ENCODE measurements at regions not wholly inside any gene's neighbourhood (a gene's known extent, or its start where the extent isn't known, plus 50 kb on each side); places are given as distances from the start of the nearest gene placed in this dataset.

GRCh38 chr7:4513450-4513849 lies 168.6 kb upstream of the FOXK1 start:
- CTCF ChIA-PET = no interaction called here
- H3K27me3 ChIP-seq (replicated peaks in 2 of 5; ENCODE audit: control insufficient read depth in 4 of 5, insufficient read depth in 5 of 5, low read length in 4 of 5) = no peaks in the 10 kb centered on the region
- DNase-seq = no peak
- WGBS (ENCODE audit: insufficient coverage) = 89% methylated on average over 1 of the region's 1 CpG
- no peaks in the 10 kb centered on the region for H3K4me1 ChIP-seq (ENCODE audit: control extremely low read depth in 1 of 4, control insufficient read depth in 4 of 4, insufficient read depth in 4 of 4, low read length in 3 of 4)
- no peak overlapping the region for H3K4me3 ChIP-seq (ENCODE audit: control insufficient read depth in 1 of 7, extremely low read depth in 1 of 7, insufficient read depth in 4 of 7, low read depth in 2 of 7, low read length in 6 of 7)
- peaks cover 0 to 6% (median 2%) of the 10 kb centered on the region in 5 experiments for H3K9me3 ChIP-seq (ENCODE audit: control extremely low read depth in 1 of 5, control insufficient read depth in 4 of 5, insufficient read depth in 2 of 5, low read depth in 1 of 5, low read length in 4 of 5)
- POLR2A ChIA-PET = no interaction called here
- no peaks in the 10 kb centered on the region for H3K36me3 ChIP-seq (ENCODE audit: control insufficient read depth in 4 of 4, insufficient read depth in 4 of 4, low read length in 3 of 4)
- H3K27ac ChIP-seq (ENCODE audit: insufficient read depth in 1 of 2, low read depth in 1 of 2, low read length in 2 of 2, poor library complexity in 1 of 2, severe bottlenecking in 2 of 2) = no peak overlapping the region

GRCh38 chr7:4519819-4520520 lies 162.1 kb upstream of the FOXK1 start:
- no peak for DNase-seq
- 77% methylated on average over 3 of the region's 7 CpGs for WGBS (ENCODE audit: insufficient coverage)
- Histone ChIP-seq H3K9me3 (ENCODE audit: control extremely low read depth in 1 of 5, control insufficient read depth in 4 of 5, insufficient read depth in 2 of 5, low read depth in 1 of 5, low read length in 4 of 5) (peaks cover 0 to 5% (median 0%) of the 10 kb centered on the region in 5 experiments), H3K36me3 (ENCODE audit: control insufficient read depth in 4 of 4, insufficient read depth in 4 of 4, low read length in 3 of 4) (no peaks in the 10 kb centered on the region), H3K27ac (ENCODE audit: insufficient read depth in 1 of 2, low read depth in 1 of 2, low read length in 2 of 2, poor library complexity in 1 of 2, severe bottlenecking in 2 of 2) (no peak overlapping the region), H3K4me3 (ENCODE audit: control insufficient read depth in 1 of 7, extremely low read depth in 1 of 7, insufficient read depth in 4 of 7, low read depth in 2 of 7, low read length in 6 of 7) (no peak overlapping the region), H3K27me3 (replicated peaks in 2 of 5; ENCODE audit: control insufficient read depth in 4 of 5, insufficient read depth in 5 of 5, low read length in 4 of 5) (no peaks in the 10 kb centered on the region), H3K4me1 (ENCODE audit: control extremely low read depth in 1 of 4, control insufficient read depth in 4 of 4, insufficient read depth in 4 of 4, low read length in 3 of 4) (no peaks in the 10 kb centered on the region)
- POLR2A ChIA-PET = interaction anchor here (0.6 kb wide), 1 partner anchor 43 kb away, joined by 4 read pairs; no protein-coding TSS in a partner anchor
- CTCF ChIA-PET = no interaction called here

GRCh38 chr7:4523219-4523618 lies 158.9 kb upstream of the FOXK1 start:
- POLR2A ChIA-PET = no interaction called here
- Histone ChIP-seq H3K27ac (ENCODE audit: insufficient read depth in 1 of 2, low read depth in 1 of 2, low read length in 2 of 2, poor library complexity in 1 of 2, severe bottlenecking in 2 of 2) (no peak overlapping the region), H3K36me3 (ENCODE audit: control insufficient read depth in 4 of 4, insufficient read depth in 4 of 4, low read length in 3 of 4) (no peaks in the 10 kb centered on the region), H3K9me3 (ENCODE audit: control extremely low read depth in 1 of 5, control insufficient read depth in 4 of 5, insufficient read depth in 2 of 5, low read depth in 1 of 5, low read length in 4 of 5) (peaks cover 0 to 4% (median 0%) of the 10 kb centered on the region in 5 experiments), H3K4me3 (ENCODE audit: control insufficient read depth in 1 of 7, extremely low read depth in 1 of 7, insufficient read depth in 4 of 7, low read depth in 2 of 7, low read length in 6 of 7) (no peak overlapping the region), H3K27me3 (replicated peaks in 2 of 5; ENCODE audit: control insufficient read depth in 4 of 5, insufficient read depth in 5 of 5, low read length in 4 of 5) (no peaks in the 10 kb centered on the region), H3K4me1 (ENCODE audit: control extremely low read depth in 1 of 4, control insufficient read depth in 4 of 4, insufficient read depth in 4 of 4, low read length in 3 of 4) (no peaks in the 10 kb centered on the region)
- CTCF ChIA-PET = no interaction called here
- no peak for DNase-seq

- 54% methylated on average over 3 of the region's 6 CpGs for WGBS (ENCODE audit: insufficient coverage)
- Histone ChIP-seq H3K36me3 (ENCODE audit: control insufficient read depth in 4 of 4, insufficient read depth in 4 of 4, low read length in 3 of 4) (no peaks in the 10 kb centered on the region), H3K27me3 (replicated peaks in 2 of 5; ENCODE audit: control insufficient read depth in 4 of 5, insufficient read depth in 5 of 5, low read length in 4 of 5) (no peaks in the 10 kb centered on the region), H3K4me3 (ENCODE audit: control insufficient read depth in 1 of 7, extremely low read depth in 1 of 7, insufficient read depth in 4 of 7, low read depth in 2 of 7, low read length in 6 of 7) (no peak overlapping the region), H3K4me1 (ENCODE audit: control extremely low read depth in 1 of 4, control insufficient read depth in 4 of 4, insufficient read depth in 4 of 4, low read length in 3 of 4) (no peaks in the 10 kb centered on the region), H3K9me3 (ENCODE audit: control extremely low read depth in 1 of 5, control insufficient read depth in 4 of 5, insufficient read depth in 2 of 5, low read depth in 1 of 5, low read length in 4 of 5) (peaks cover 0 to 4% (median 0%) of the 10 kb centered on the region in 5 experiments), H3K27ac (ENCODE audit: insufficient read depth in 1 of 2, low read depth in 1 of 2, low read length in 2 of 2, poor library complexity in 1 of 2, severe bottlenecking in 2 of 2) (no peak overlapping the region)
- CTCF ChIA-PET = no interaction called here
- POLR2A ChIA-PET = no interaction called here
- DNase-seq = no peak
Observed at GRCh38 chr7:4523873-4524272, 158.2 kb upstream of the FOXK1 start.

GRCh38 chr7:4525884-4526283 lies 156.2 kb upstream of the FOXK1 start:
- 75% methylated on average over 2 of the region's 3 CpGs for WGBS (ENCODE audit: insufficient coverage)
- DNase-seq = no peak
- Histone ChIP-seq H3K9me3 (ENCODE audit: control extremely low read depth in 1 of 5, control insufficient read depth in 4 of 5, insufficient read depth in 2 of 5, low read depth in 1 of 5, low read length in 4 of 5) (peaks cover 0 to 4% (median 0%) of the 10 kb centered on the region in 5 experiments), H3K4me1 (ENCODE audit: control extremely low read depth in 1 of 4, control insufficient read depth in 4 of 4, insufficient read depth in 4 of 4, low read length in 3 of 4) (no peaks in the 10 kb centered on the region), H3K27ac (ENCODE audit: insufficient read depth in 1 of 2, low read depth in 1 of 2, low read length in 2 of 2, poor library complexity in 1 of 2, severe bottlenecking in 2 of 2) (no peak overlapping the region), H3K27me3 (replicated peaks in 2 of 5; ENCODE audit: control insufficient read depth in 4 of 5, insufficient read depth in 5 of 5, low read length in 4 of 5) (no peaks in the 10 kb centered on the region), H3K4me3 (ENCODE audit: control insufficient read depth in 1 of 7, extremely low read depth in 1 of 7, insufficient read depth in 4 of 7, low read depth in 2 of 7, low read length in 6 of 7) (no peak overlapping the region), H3K36me3 (ENCODE audit: control insufficient read depth in 4 of 4, insufficient read depth in 4 of 4, low read length in 3 of 4) (no peaks in the 10 kb centered on the region)
- ChIA-PET POLR2A (no interaction called here), CTCF (no interaction called here)

- ChIA-PET CTCF (no interaction called here), POLR2A (no interaction called here)
- DNase-seq = no peak
- 96% methylated on average over 8 of the region's 8 CpGs for WGBS (ENCODE audit: insufficient coverage)
- Histone ChIP-seq H3K4me1 (ENCODE audit: control extremely low read depth in 1 of 4, control insufficient read depth in 4 of 4, insufficient read depth in 4 of 4, low read length in 3 of 4) (no peaks in the 10 kb centered on the region), H3K27ac (ENCODE audit: insufficient read depth in 1 of 2, low read depth in 1 of 2, low read length in 2 of 2, poor library complexity in 1 of 2, severe bottlenecking in 2 of 2) (no peak overlapping the region), H3K4me3 (ENCODE audit: control insufficient read depth in 1 of 7, extremely low read depth in 1 of 7, insufficient read depth in 4 of 7, low read depth in 2 of 7, low read length in 6 of 7) (no peak overlapping the region), H3K36me3 (ENCODE audit: control insufficient read depth in 4 of 4, insufficient read depth in 4 of 4, low read length in 3 of 4) (no peaks in the 10 kb centered on the region), H3K27me3 (replicated peaks in 2 of 5; ENCODE audit: control insufficient read depth in 4 of 5, insufficient read depth in 5 of 5, low read length in 4 of 5) (peaks cover 0 to 3% (median 0%) of the 10 kb centered on the region in 5 experiments), H3K9me3 (ENCODE audit: control extremely low read depth in 1 of 5, control insufficient read depth in 4 of 5, insufficient read depth in 2 of 5, low read depth in 1 of 5, low read length in 4 of 5) (peaks cover 0 to 1% (median 0%) of the 10 kb centered on the region in 5 experiments)
Observed at GRCh38 chr7:4527988-4528636, 154.0 kb upstream of the FOXK1 start.

GRCh38 chr7:4531236-4531635 lies 150.9 kb upstream of the FOXK1 start:
- no peaks in the 10 kb centered on the region for H3K9me3 ChIP-seq (ENCODE audit: control extremely low read depth in 1 of 5, control insufficient read depth in 4 of 5, insufficient read depth in 2 of 5, low read depth in 1 of 5, low read length in 4 of 5)
- ChIA-PET POLR2A (no interaction called here), CTCF (no interaction called here)
- H3K27ac ChIP-seq (ENCODE audit: insufficient read depth in 1 of 2, low read depth in 1 of 2, low read length in 2 of 2, poor library complexity in 1 of 2, severe bottlenecking in 2 of 2) = no peak overlapping the region
- H3K4me1 ChIP-seq (ENCODE audit: control extremely low read depth in 1 of 4, control insufficient read depth in 4 of 4, insufficient read depth in 4 of 4, low read length in 3 of 4) = no peaks in the 10 kb centered on the region
- peaks cover 0 to 3% (median 0%) of the 10 kb centered on the region in 5 experiments for H3K27me3 ChIP-seq (replicated peaks in 2 of 5; ENCODE audit: control insufficient read depth in 4 of 5, insufficient read depth in 5 of 5, low read length in 4 of 5)
- WGBS (ENCODE audit: insufficient coverage) = 50% methylated on average over 5 of the region's 7 CpGs
- H3K4me3 ChIP-seq (ENCODE audit: control insufficient read depth in 1 of 7, extremely low read depth in 1 of 7, insufficient read depth in 4 of 7, low read depth in 2 of 7, low read length in 6 of 7) = no peak overlapping the region
- no peak for DNase-seq
- H3K36me3 ChIP-seq (ENCODE audit: control insufficient read depth in 4 of 4, insufficient read depth in 4 of 4, low read length in 3 of 4) = no peaks in the 10 kb centered on the region

All from common myeloid progenitor, CD34-positive (primary cell).